NCI-H128 (cell line): ENCODE measurements at regions not wholly inside any gene's neighbourhood (a gene's known extent, or its start where the extent isn't known, plus 50 kb on each side); places are given as distances from the start of the nearest gene placed in this dataset.

Source experiments
- DNase-seq: peaks from one replicate; lab custom pipeline; 2025; ENCODE audit not compliant: unreplicated experiment; lab: John Stamatoyannopoulos, UW

DNA sequence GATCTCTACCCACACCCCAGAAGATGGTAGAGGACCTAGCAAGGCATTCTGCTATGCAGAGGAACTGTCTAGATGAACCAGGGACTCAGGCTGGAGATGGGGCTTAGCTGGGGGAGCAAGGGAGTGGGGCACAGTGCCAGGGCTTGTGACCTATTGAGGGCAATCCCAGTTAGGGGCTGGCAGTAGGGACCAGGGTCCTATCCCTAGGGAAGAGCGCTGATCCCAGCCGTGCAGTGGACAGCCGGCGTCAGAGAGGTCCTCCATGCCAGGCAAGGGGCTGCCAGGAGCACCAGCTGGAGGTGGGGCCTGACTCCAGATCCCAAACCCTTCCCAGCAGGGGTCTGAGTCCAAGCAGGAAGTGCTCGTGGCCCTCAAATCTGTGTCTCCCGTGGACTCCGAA lies 52.7 kb upstream of the NEURL1B start:
- DNase-seq, result no peak

- DNase-seq, result no peak
Observed at GRCh38 chr5:172587061-172587405, 54.0 kb upstream of the NEURL1B start.

DNA sequence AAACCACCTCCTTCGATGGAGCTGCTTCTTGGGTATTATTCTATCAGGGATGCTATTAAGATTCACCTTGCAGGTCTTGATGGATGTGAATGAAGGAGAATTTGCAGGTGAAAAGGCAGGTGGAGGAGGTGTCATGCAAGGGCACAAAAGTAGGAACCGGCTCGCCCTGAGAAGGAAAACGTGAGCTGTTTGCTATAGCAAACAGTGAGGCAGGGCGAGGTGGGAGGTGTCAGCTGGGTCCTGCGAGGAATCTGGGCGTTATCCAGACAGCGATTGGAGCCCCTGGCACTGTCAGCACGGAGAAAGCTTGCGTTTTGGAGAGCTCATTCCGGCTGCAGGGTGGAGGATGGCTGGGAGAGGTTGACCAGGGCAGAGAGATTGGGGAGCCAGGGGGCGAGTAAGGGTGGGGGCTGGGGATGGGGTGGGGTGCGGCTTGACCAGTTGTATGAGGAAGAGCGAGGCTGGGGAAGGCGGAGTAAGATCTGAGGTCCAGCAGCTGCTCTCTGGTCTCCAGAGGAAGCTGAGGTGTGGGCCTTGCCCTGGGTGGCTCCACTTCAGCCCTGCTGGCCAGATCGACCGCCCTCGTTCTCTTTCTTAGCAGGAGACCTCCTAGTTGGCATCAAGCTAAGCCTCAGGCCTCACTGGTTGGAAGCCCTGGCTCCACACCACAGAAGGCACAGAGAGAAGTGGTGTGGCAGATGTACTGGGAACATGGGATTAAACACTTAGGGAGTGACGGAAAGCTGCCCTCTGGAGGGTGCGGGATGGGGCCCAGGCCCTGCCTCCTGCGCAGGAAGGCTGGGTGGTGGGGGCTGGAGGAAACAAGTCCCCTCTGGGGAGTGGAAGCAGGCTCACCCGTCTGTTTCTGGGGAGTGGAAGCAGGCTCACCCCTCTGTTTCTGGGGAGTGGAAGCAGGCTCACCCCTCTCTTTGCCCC lies 54.7 kb upstream of the NEURL1B start:
- DNase-seq, result no peak

DNA sequence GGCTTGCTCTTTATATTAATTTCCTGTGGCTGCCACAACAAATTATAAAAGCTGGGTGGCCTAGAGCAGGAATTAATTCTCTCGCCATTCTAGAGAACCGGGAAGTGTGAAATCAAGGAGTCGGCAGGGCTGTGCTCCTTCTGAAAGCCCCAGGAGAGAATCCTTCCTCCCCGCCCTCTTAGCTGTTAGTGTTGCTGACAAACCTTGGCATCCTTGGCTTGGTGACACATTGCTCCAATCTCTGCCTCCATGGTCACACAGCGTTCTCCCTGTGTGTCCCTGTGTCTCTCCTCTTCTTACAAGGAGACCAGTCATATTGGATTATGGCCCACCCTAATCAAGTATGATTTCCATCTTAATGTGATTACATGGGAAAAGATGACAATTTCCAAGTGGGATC lies 55.9 kb upstream of the NEURL1B start:
- no peak for DNase-seq

- DNase-seq, result no peak
Observed at GRCh38 chr5:172584638-172585037, 56.4 kb upstream of the NEURL1B start.

- no peak for DNase-seq
Observed at GRCh38 chr5:172583931-172584511, 57.0 kb upstream of the NEURL1B start.

- DNase-seq, result no peak
Observed at GRCh38 chr5:172582940-172583339, 58.1 kb upstream of the NEURL1B start.

DNA sequence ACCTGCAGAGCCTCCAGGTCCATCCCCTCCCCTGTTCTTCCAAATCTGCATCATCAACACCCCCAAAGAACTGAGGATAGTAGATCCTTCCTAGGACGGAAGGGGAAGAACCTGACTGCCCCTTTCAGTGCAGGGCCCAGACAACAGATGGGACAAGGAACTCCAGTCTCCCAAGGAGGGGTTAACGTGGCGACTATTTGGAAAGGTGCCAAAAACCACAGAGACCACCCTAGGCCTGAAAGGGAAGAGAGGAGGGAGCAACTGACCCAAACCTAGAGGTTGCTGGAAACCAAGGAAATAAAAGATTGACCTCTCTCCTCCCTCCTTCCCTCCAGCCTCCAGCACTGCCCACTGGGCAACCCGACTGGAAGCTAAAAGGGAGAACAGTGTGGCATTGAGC lies 59.7 kb upstream of the NEURL1B start:
- DNase-seq, result no peak

GRCh38 chr5:172579403-172579990 lies 61.6 kb upstream of the NEURL1B start:
- DNase-seq, result no peak

GRCh38 chr5:172577267-172577909 lies 63.7 kb upstream of the NEURL1B start:
- DNase-seq, result no peak

GRCh38 chr5:172575816-172576545 lies 65.1 kb upstream of the NEURL1B start:
- DNase-seq, result no peak

DNA sequence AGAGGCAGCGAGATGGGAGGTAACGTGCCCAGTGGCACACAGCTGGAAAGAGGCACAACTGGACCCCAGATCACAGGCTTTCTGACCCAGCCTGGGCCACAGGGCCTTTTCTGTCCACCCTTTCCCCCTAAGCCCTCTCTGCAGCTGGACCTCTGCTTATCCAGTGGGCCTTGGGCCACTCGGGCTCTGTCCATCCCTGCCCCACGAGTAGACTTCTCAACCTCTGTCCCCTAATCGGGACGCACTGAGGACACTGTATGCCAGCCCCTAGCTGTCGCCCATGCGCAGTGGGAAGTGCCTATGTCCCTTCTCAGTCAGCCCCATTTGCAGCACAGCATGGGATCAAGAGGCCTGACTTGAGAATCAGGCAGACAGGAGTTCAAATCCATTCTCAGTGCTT lies 65.6 kb upstream of the NEURL1B start:
- no peak for DNase-seq

GRCh38 chr5:172574871-172575223 lies 66.2 kb upstream of the NEURL1B start:
- no peak for DNase-seq

DNA sequence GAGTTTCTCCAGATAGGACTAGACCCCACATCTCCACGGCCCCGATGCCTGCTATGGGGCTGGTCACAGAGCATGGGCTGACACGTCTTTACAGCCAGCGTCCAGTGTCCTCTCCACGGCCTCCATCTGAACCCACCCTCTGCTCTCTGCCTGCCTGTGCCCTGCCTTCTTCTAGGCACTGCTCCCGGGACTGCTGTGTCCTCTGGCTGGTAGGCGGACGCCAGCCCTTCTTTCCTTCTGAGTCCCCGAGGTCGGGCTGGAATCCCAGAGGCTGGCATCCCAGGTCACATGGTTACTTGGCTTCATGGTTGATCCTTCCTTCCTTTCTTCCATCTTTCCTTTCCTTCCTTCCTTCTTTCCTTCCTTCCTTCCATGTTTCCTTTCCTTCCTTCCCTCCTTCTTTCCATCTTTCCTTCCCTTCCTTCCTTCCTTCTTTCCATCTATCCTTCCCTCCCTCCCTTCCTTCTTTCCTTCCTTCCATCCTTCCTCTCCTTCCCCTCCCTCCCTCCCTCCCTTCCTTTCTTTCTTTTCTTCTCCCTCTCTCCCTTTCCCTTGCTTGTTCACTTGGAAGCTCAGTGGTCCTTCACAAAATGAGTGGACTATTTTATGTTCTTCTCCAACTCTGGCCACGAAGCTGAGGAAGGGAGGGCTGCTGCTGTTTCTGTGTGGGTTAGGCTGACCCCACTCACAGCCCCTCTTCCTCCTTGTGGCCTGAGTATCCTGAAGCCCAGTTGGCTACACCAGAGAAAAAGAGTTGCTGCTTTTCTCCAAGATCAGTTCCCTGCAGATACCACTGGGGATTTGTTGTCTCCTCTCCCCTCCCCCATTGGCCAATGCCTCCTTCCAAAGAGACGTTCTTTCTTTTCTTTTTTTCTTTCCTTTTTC lies 66.8 kb upstream of the NEURL1B start:
- DNase-seq, result no peak

DNA sequence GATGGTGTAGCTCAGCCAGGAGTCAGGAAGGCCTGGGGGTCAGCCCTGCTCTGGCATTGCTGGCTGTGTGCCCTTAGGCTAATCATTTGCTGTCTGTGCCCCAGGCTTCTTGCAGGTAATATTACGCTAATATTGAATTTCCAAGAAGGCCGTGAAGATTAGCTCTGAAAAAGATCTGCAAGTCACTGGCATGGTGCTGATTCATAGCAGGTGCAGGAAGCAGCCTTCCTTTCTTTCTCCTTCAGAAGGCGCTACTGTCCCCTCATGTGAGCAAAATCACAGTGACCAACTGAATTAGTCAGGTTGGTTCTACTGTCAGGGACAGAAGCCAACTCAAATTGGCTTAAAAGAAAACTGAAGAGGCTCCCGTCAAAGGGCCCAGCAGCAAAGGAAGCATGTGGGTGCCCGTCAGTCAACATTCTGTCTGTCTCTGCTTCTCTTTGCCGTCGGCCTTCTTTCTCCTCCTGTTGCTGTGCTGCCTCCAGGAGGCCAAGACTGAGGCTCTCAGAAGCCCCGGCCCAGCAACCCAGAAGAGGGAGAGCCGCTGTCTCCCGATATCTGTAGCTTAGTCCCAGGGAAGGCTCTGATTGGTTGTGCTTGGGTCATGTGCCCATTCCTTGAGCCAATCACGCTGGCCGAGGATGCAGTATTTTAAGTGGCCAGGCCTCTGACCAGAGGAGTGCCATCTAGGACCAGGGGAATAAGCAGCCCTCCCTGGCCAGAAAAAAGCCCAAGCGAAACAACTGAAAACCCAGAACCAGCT lies 67.8 kb upstream of the NEURL1B start:
- DNase-seq, result no peak

- DNase-seq, result no peak
Observed at GRCh38 chr5:172572440-172572839, 68.6 kb upstream of the NEURL1B start.

DNA sequence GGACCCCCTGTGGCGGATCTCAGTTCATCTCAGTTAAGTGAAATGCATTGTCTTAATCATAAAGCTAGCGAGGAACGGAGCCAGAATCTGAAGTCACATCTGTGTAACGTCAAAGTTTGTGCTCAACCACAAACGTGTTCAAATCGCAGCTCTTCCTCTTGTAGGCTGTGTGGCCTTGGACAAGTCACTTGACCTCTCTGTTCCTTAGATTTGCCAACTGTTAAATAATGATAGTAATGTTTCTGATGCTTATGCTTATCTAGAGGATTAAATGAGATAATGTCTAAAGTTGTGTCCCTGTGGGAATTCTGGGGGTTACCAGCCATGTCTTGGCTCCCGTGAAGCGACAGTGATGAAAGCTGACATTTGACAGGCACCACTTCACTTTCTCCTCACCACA lies 69.2 kb upstream of the NEURL1B start:
- DNase-seq, result no peak

- DNase-seq, result no peak
Observed at GRCh38 chr5:172571413-172571812, 69.7 kb upstream of the NEURL1B start.

- DNase-seq, result no peak
Observed at GRCh38 chr5:172570594-172571334, 70.3 kb upstream of the NEURL1B start.
